Liver (tissue), 8 donors: ENCODE measurements at regions not wholly inside any gene's neighbourhood (a gene's known extent, or its start where the extent isn't known, plus 50 kb on each side); places are given as distances from the start of the nearest gene placed in this dataset.

Source experiments
- DNase-seq: peaks from one replicate; pipeline ENCODE4 v3.0.0-alpha.2; 2017; ENCODE audit warnings: low spot score
- H3K27ac ChIP-seq, 2 donors: one replicate each; pipeline ENCODE4 v1.7.0; 2013; ENCODE audit warnings: inconsistent platforms in 2 of 2, low read length in 2 of 2, control low read depth in 1 of 2, low read depth in 1 of 2, mild to moderate bottlenecking in 1 of 2
- H3K27me3 ChIP-seq, 4 donors: one replicate each; pipeline versions ENCODE4 v1.6.1 to v1.7.0; 2013; ENCODE audit warnings: low read length in 3 of 4, inconsistent platforms in 1 of 4, mild to moderate bottlenecking in 1 of 4, moderate library complexity in 1 of 4; ENCODE audit not compliant: control insufficient read depth in 4 of 4, insufficient read depth in 4 of 4
- H3K36me3 ChIP-seq, 4 donors: one replicate each; pipeline versions ENCODE4 v1.6.1 to v1.7.0; 2013; ENCODE audit warnings: low read length in 3 of 4, mild to moderate bottlenecking in 3 of 4, low read depth in 1 of 4, moderate library complexity in 1 of 4; ENCODE audit not compliant: control insufficient read depth in 4 of 4, insufficient read depth in 3 of 4
- H3K4me1 ChIP-seq, 4 donors: one replicate each; pipeline versions ENCODE4 v1.6.1 to v1.7.0; 2013; ENCODE audit warnings: low read length in 3 of 4, mild to moderate bottlenecking in 3 of 4, moderate library complexity in 1 of 4; ENCODE audit not compliant: control insufficient read depth in 4 of 4, insufficient read depth in 4 of 4
- H3K4me3 ChIP-seq, 3 donors: one replicate each; pipeline versions ENCODE4 v1.6.1 to v1.7.0; 2013; ENCODE audit warnings: low read length in 3 of 3, control low read depth in 1 of 3, low read depth in 1 of 3, mild to moderate bottlenecking in 1 of 3
- H3K9ac ChIP-seq, 2 donors: one replicate each; pipeline ENCODE4 v1.7.0; 2013; ENCODE audit warnings: low read length in 2 of 2, mild to moderate bottlenecking in 2 of 2, moderate library complexity in 2 of 2, control low read depth in 1 of 2, low read depth in 1 of 2
- H3K9me3 ChIP-seq, 4 donors: one replicate each; pipeline versions ENCODE4 v1.6.1 to v1.7.0; 2013; ENCODE audit warnings: low read length in 3 of 4; ENCODE audit not compliant: control insufficient read depth in 4 of 4
- ATF3 ChIP-seq: IDR thresholded peaks from 2 replicates; pipeline ENCODE4 v1.6.1; 2016; ENCODE audit warnings: antibody characterized with exemption
- EGR1 ChIP-seq, 2 donors: IDR thresholded peaks; 2 replicates each; pipeline ENCODE4 v1.6.1; 2016 to 2018; ENCODE audit warnings: antibody characterized with exemption in 2 of 2, low read depth in 2 of 2
- FOXA1 ChIP-seq: IDR thresholded peaks from 2 replicates; pipeline ENCODE4 v1.6.1; 2016; ENCODE audit warnings: antibody characterized with exemption
- GABPA ChIP-seq, 2 donors: IDR thresholded peaks in 1 of 2; conservative IDR thresholded peaks in 1 of 2; 2 replicates each; pipeline ENCODE4 v1.6.1; 2016; ENCODE audit warnings: antibody characterized with exemption in 2 of 2, mild to moderate bottlenecking in 1 of 2, moderate library complexity in 1 of 2
- HNF4A ChIP-seq, 2 donors: conservative IDR thresholded peaks; 2 replicates each; pipeline ENCODE4 v1.6.1; 2016; ENCODE audit warnings: antibody characterized with exemption in 2 of 2, mild to moderate bottlenecking in 2 of 2
- HNF4G ChIP-seq: IDR thresholded peaks from 2 replicates; pipeline ENCODE4 v1.6.1; 2016; ENCODE audit warnings: antibody characterized with exemption
- NR2F2 ChIP-seq: IDR thresholded peaks from 2 replicates; pipeline ENCODE4 v1.6.1; 2016; ENCODE audit warnings: antibody characterized with exemption
- RAD21 ChIP-seq, 2 donors: IDR thresholded peaks; 2 replicates each; pipeline ENCODE4 v1.6.1; 2016; ENCODE audit warnings: antibody characterized with exemption in 2 of 2, mild to moderate bottlenecking in 2 of 2
- REST ChIP-seq: IDR thresholded peaks from 2 replicates; pipeline ENCODE4 v1.6.1; 2016; ENCODE audit warnings: antibody characterized with exemption, mild to moderate bottlenecking
- SP1 ChIP-seq: IDR thresholded peaks from 2 replicates; pipeline ENCODE4 v1.6.1; 2018; ENCODE audit warnings: antibody characterized with exemption, mild to moderate bottlenecking
- YY1 ChIP-seq: IDR thresholded peaks from 2 replicates; pipeline ENCODE4 v1.6.1; 2016; ENCODE audit warnings: antibody characterized with exemption, mild to moderate bottlenecking
- WGBS: extraction: QIAGEN DNeasy Blood & Tissue Kit; methylation state at CpG from one replicate; pipeline ENCODE4 v1.1.7; 2013; 5-methylcytosine and 5-hydroxymethylcytosine counted together
- TF ChIP-seq, protein P1 (sequence below): fragments of 150-350 bp; IDR thresholded peaks from 2 replicates; pipeline ENCODE4 v1.5.1; 2017; ENCODE audit warnings: improper control_type of control experiment, low read depth, low read length; ENCODE audit not compliant: missing input control
- donor health status: healthy.
- donor health status: healthy.
- donor health status: healthy.
- donor health status: healthy.
- donor health status: healthy.

DNA sequence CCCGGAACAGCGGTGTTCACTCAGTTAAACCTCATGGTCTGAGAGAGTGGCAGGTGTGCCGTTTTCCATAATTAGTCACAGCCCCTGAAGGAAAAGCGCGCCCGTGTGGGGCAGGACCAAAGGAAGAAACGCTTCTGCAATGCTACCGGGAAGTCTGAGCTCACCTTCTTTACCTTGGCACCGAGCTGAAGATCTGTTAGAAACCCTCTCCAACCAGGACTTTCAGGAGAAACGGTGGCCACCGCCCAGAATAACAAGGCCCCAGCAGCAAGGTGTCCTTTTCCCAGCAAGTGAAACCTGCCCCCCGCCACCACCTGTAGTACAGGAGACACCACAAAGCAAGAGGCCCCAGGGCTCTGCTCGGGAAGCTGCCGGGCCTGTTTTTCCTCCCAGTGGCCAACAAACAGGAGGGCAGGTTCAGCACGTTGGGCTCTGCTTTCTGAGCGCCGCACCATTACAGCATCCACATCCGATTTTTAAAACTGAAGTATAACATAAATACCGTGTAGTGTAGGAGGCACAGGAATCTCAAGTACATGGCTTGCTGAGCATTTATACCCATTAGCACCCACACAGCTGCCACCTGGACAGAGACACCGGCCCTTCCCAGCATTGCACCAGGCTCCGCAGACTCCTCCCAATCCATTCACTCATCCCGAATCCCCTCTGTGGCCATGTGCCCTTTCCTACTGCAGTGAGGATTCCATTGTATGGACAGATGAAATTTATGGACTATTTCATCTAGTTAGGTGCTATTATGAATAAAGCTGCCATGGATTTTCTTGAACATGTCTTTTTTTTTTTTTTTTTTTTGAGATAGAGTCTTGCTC lies 121.8 kb upstream of the RIOK3 start:
- no peaks in the 10 kb centered on the region for H3K9me3 ChIP-seq
- no peaks in the 10 kb centered on the region for H3K36me3 ChIP-seq
- DNase-seq = no peak
- H3K27me3 ChIP-seq = no peaks in the 10 kb centered on the region
- no peak overlapping the region for H3K9ac ChIP-seq
- 93% methylated on average over 22 of the region's 22 CpGs for WGBS
- no peaks in the 10 kb centered on the region for H3K4me1 ChIP-seq
- TF ChIP-seq, protein P1, sequence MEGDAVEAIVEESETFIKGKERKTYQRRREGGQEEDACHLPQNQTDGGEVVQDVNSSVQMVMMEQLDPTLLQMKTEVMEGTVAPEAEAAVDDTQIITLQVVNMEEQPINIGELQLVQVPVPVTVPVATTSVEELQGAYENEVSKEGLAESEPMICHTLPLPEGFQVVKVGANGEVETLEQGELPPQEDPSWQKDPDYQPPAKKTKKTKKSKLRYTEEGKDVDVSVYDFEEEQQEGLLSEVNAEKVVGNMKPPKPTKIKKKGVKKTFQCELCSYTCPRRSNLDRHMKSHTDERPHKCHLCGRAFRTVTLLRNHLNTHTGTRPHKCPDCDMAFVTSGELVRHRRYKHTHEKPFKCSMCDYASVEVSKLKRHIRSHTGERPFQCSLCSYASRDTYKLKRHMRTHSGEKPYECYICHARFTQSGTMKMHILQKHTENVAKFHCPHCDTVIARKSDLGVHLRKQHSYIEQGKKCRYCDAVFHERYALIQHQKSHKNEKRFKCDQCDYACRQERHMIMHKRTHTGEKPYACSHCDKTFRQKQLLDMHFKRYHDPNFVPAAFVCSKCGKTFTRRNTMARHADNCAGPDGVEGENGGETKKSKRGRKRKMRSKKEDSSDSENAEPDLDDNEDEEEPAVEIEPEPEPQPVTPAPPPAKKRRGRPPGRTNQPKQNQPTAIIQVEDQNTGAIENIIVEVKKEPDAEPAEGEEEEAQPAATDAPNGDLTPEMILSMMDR = no peak
- TF ChIP-seq ATF3 = no peak
- no peak overlapping the region for H3K4me3 ChIP-seq
- H3K27ac ChIP-seq = no peak overlapping the region

DNA sequence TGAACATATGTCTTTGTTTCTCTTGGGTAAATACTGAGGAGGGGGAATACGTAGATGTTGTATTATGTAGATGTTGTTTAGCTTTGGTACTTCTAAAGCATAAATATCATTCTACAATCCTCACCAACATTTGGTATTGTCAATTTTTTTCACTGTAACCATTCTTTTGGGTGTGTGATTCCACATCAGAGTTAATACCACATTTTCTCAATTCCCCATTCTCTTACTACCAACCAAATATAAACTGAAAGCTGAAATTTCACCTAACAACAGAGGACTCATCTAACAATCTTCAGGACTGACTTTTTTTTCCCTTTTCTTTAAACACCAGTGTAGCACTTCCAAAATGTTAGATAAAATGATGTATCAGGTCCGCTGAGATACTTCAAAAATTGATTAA lies 120.7 kb upstream of the RIOK3 start:
- no peak overlapping the region for H3K9ac ChIP-seq
- no peak for DNase-seq
- no peak for TF ChIP-seq NR2F2
- no peak for TF ChIP-seq EGR1 (IDR thresholded peaks at IDR 0.05; ENCODE audit: low read depth in 2 of 2)
- TF ChIP-seq RAD21 (IDR thresholded peaks at IDR 0.05) = no peak
- TF ChIP-seq YY1 = no peak
- TF ChIP-seq HNF4A (conservative IDR thresholded peaks at IDR 0.05) = no peak
- TF ChIP-seq, protein P1 = no peak
- TF ChIP-seq HNF4G = no peak
- no peak for TF ChIP-seq ATF3
- no peak for TF ChIP-seq GABPA (IDR thresholded peaks at IDR 0.05 in 1 of 2, conservative IDR thresholded peaks at IDR 0.05 in 1 of 2)
- H3K4me1 ChIP-seq = no peaks in the 10 kb centered on the region
- 98% methylated on average over 2 of the region's 2 CpGs for WGBS
- H3K27me3 ChIP-seq = no peaks in the 10 kb centered on the region
- H3K9me3 ChIP-seq = no peaks in the 10 kb centered on the region
- H3K4me3 ChIP-seq = no peak overlapping the region
- H3K36me3 ChIP-seq = no peaks in the 10 kb centered on the region
- no peak overlapping the region for H3K27ac ChIP-seq

GRCh38 chr18:23333827-23334226 lies 119.3 kb upstream of the RIOK3 start:
- no peak for DNase-seq
- Histone ChIP-seq H3K27ac (no peak overlapping the region), H3K9ac (no peak overlapping the region), H3K4me3 (no peak overlapping the region), H3K9me3 (no peaks in the 10 kb centered on the region), H3K4me1 (no peaks in the 10 kb centered on the region), H3K36me3 (no peaks in the 10 kb centered on the region), H3K27me3 (no peaks in the 10 kb centered on the region)
- 50% methylated on average over 2 of the region's 2 CpGs for WGBS
- TF ChIP-seq RAD21 (IDR thresholded peaks at IDR 0.05) = no peak
- no peak for TF ChIP-seq HNF4A (conservative IDR thresholded peaks at IDR 0.05)
- TF ChIP-seq REST = no peak
- TF ChIP-seq FOXA1 = no peak
- no peak for TF ChIP-seq SP1
- TF ChIP-seq NR2F2 = no peak
- no peak for TF ChIP-seq EGR1 (IDR thresholded peaks at IDR 0.05; ENCODE audit: low read depth in 2 of 2)
